Mucosa of descending colon (tissue), 3 donors: ENCODE measurements at regions not wholly inside any gene's neighbourhood (a gene's known extent, or its start where the extent isn't known, plus 50 kb on each side); places are given as distances from the start of the nearest gene placed in this dataset.
A peak's percentile ranks its signal among the peaks of the same experiment; 100 is the strongest.

ENCODE experiments used
- ATAC-seq: fragments of 200-7000 bp; cut with Tn5 transposase; one replicate; pipeline ENCODE4 v1.9.1; 2020; ENCODE audit warnings: mild to moderate bottlenecking, moderate library complexity
- DNase-seq, 3 donors: peaks; one replicate each; pipeline ENCODE4 v3.0.0-alpha.2; 2020
- H3K36me3 ChIP-seq: fragments of 200-600 bp; one replicate; pipeline ENCODE4 v1.8.0; 2021; ENCODE audit warnings: low read depth, mild to moderate bottlenecking
- H3K4me1 ChIP-seq: fragments of 200-600 bp; one replicate; pipeline ENCODE4 v1.8.0; 2021; ENCODE audit warnings: low read depth, mild to moderate bottlenecking
- H3K4me3 ChIP-seq: fragments of 200-600 bp; one replicate; pipeline ENCODE4 v1.8.0; 2021; ENCODE audit warnings: mild to moderate bottlenecking
- H3K9me3 ChIP-seq: fragments of 200-600 bp; one replicate; pipeline ENCODE4 v1.8.0; 2021; ENCODE audit warnings: mild to moderate bottlenecking
- intact Hi-C, 2 donors: fragments of 100-400 bp; cut with DNase I in 1 of 2; cut with micrococcal nuclease in 1 of 2; formaldehyde crosslinking; loops; one replicate each; pipeline versions ENCODE4 v1.11.0 to v1.11.1; 2022; cut with DNase I, micrococcal nuclease
- TF ChIP-seq, protein P1 (sequence below): fragments of 200-600 bp; IDR thresholded peaks from one replicate; pipeline ENCODE4 v1.8.0; 2022; ENCODE audit warnings: antibody characterized with exemption, mild to moderate bottlenecking
- donor health status: DM: no; HTN: no; CAD: no; lungs with moderate emphysema.
- donor health status: DM: no; HTN: no; CAD: no.
- donor health status: DM: no; HTN: yes; CAD: no.

DNA sequence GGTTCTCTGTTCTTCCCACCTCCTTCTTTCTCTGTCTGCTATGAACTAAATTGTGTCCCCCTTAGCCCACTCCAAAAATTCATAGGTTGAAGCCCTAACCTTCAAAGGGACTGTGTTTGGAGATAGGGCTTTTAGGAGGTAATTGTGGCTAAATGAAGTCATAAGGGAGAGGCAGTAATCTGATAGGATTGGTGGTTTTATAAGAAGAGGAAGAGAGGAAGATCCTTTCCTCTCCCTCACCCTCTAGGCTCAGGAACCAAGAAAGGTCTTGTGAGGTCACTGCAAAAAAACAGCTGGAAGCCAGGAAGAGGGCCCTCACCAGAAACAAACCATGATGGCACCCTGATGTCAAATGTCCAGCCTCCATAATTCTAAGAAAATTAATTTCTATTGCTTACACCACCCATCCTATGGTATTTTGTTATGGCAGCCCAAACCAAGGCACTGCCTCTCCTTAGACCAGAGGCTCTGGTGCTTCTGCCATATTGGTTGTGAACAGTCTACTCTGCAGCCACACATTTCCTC is 135.1 kb upstream of the COL21A1 start:
- H3K36me3 ChIP-seq, result no peaks in the 10 kb centered on the region
- ATAC-seq (no peak), DNase-seq (no peak)
- H3K4me3 ChIP-seq, result no peak overlapping the region
- intact Hi-C loops, result no loop called here
- no peaks in the 10 kb centered on the region for H3K9me3 ChIP-seq
- TF ChIP-seq, protein P1, sequence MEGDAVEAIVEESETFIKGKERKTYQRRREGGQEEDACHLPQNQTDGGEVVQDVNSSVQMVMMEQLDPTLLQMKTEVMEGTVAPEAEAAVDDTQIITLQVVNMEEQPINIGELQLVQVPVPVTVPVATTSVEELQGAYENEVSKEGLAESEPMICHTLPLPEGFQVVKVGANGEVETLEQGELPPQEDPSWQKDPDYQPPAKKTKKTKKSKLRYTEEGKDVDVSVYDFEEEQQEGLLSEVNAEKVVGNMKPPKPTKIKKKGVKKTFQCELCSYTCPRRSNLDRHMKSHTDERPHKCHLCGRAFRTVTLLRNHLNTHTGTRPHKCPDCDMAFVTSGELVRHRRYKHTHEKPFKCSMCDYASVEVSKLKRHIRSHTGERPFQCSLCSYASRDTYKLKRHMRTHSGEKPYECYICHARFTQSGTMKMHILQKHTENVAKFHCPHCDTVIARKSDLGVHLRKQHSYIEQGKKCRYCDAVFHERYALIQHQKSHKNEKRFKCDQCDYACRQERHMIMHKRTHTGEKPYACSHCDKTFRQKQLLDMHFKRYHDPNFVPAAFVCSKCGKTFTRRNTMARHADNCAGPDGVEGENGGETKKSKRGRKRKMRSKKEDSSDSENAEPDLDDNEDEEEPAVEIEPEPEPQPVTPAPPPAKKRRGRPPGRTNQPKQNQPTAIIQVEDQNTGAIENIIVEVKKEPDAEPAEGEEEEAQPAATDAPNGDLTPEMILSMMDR, result no peak
- no peaks in the 10 kb centered on the region for H3K4me1 ChIP-seq

DNA sequence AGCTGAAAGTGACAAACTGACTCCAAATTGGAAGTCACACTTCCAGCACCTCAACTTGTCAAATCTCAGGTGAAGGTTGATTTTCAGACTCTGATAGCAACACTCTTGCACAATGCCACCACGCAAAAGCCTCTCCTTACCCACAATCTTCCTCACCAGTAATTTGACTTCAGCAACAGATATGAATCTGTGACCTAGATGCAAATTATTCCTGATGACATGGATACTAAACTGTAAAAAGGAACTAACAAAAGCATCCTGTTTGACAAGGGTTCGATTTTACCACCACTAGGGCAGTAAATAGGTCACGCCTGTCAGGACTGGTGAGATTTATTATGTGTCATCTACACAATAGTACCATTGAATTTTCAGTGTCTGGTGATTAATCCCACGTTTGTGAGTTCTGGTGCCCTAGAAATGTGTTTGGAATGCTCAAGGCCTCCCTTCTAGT is 134.4 kb upstream of the COL21A1 start:
- Histone ChIP-seq H3K9me3 (no peaks in the 10 kb centered on the region), H3K4me3 (no peak overlapping the region), H3K4me1 (no peaks in the 10 kb centered on the region), H3K36me3 (no peaks in the 10 kb centered on the region)
- intact Hi-C loops, result no loop called here
- TF ChIP-seq, protein P1, result no peak
- DNase-seq (no peak), ATAC-seq (peak; percentile 73)

DNA sequence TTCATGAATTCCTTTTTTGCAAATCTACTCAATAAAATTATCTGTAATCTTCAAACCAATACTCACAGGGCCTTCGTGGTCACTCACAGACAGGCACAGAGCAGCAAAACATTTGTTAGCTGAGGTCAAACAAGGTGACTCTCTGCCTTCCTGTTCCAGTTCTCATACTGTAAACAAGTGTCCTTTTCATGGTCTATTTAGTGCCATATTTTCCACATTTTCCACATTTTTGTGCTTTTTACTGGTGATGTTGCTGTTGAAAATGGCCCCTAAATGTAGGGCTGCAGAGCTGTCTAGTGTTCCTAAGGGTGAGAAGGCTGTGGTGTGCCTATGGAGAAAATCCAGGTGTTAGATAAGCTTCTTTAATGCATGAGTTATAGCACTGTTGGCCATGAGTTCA is 133.1 kb upstream of the COL21A1 start:
- ATAC-seq, result no peak
- H3K36me3 ChIP-seq, result no peaks in the 10 kb centered on the region
- no peaks in the 10 kb centered on the region for H3K9me3 ChIP-seq
- DNase-seq, result no peak
- intact Hi-C loops, result no loop called here
- TF ChIP-seq, protein P1, result no peak
- no peak overlapping the region for H3K4me3 ChIP-seq
- no peaks in the 10 kb centered on the region for H3K4me1 ChIP-seq

DNA sequence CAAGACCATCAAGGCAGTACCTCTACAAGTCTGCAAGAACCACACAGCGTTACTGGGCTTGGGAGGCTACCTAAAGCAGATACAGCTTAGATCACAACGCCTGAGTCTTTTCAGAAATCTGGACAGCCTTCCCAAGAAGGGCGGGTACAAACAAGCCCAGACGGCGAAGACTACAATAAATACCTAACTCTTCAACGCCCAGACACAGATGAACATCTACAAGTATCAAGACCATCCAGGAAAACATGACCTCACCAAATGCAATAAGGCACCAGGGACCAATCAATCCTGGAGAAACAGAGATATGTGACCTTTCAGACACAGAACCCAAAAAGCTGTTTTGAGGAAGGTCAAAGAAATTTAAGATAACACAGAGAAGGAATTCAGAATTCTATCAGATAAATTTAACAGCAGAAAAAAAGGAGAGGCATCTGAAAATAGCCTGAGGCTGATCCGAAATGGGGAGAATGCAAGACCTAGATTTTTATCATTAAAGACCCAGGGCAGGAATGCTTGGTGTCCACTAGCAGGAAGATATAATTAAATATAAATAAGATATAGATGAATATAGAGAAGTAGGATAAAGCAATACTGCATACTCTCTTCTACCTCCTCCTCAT is 131.7 kb upstream of the COL21A1 start:
- intact Hi-C loops, result no loop called here
- Histone ChIP-seq H3K4me1 (no peaks in the 10 kb centered on the region), H3K4me3 (no peak overlapping the region), H3K36me3 (no peaks in the 10 kb centered on the region), H3K9me3 (no peaks in the 10 kb centered on the region)
- no peak for ATAC-seq
- no peak for DNase-seq
- TF ChIP-seq, protein P1, result no peak

DNA sequence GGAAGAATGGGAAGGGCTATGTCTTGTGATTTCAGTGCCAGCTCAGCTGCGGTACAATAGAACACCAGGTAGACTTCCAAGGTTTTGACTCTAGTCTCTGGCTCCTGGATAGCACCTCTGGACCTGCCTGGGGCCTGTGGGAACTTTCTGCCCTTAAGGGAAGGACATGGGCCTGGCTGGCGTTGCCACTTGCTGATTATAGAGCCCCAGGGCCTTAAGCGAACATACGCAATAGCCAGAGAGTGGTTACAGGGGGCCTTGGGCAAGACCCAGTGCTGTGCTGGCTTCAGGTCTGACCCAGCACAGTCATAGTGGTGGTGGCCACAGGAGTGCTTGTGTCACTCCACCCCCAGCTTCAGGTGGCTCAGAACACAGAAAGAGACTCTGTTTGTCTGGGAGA is 131.1 kb upstream of the COL21A1 start:
- DNase-seq (no peak), ATAC-seq (no peak)
- intact Hi-C loops, result no loop called here
- no peaks in the 10 kb centered on the region for H3K36me3 ChIP-seq
- no peaks in the 10 kb centered on the region for H3K9me3 ChIP-seq
- TF ChIP-seq, protein P1, result no peak
- H3K4me1 ChIP-seq, result no peaks in the 10 kb centered on the region
- no peak overlapping the region for H3K4me3 ChIP-seq
